GM13976 (cell line): ENCODE measurements at regions not wholly inside any gene's neighbourhood (a gene's known extent, or its start where the extent isn't known, plus 50 kb on each side); places are given as distances from the start of the nearest gene placed in this dataset.

Source experiments
- DNase-seq: peaks from one replicate; pipeline ENCODE4 v3.0.0; 2012; ENCODE audit warnings: low spot score
- in situ Hi-C: fragments of 300-500 bp; cut with MboI; formaldehyde crosslinking; loops from one replicate; pipeline ENCODE4 v1.12.0; 2022; ENCODE audit warnings: low sequenced_read_pairs, mixed read lengths, inconsistent platforms; ENCODE audit not compliant: unreplicated experiment
- TF ChIP-seq, protein P1 (sequence below): IDR thresholded peaks from 2 replicates; pipeline ENCODE4 v1.5.1; 2012; ENCODE audit warnings: borderline replicate concordance, mild to moderate bottlenecking; ENCODE audit not compliant: insufficient read depth; ENCODE audit errors: extremely low read depth, missing control alignments, control extremely low read depth

DNA sequence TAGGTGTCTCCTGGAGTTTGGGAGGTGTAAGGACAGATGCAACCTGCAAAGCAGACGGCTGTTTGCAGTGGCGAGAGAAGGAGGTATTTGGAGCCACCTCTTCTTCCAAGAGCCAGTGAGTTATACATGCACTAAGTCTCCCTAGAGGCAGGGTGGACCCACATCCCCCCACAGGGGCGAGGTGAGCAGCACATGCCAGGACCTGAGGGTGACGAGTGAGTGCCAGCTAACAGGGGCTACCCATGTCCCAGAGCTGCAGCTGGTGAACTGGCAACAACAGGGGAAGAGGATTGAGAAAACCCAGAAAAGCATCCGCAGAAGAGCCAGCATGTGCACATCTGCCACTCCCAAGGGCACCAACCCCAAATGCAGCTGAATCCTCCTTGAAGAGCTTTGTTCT lies 95.1 kb downstream of the CD83 start:
- no peak for DNase-seq
- TF ChIP-seq, protein P1, sequence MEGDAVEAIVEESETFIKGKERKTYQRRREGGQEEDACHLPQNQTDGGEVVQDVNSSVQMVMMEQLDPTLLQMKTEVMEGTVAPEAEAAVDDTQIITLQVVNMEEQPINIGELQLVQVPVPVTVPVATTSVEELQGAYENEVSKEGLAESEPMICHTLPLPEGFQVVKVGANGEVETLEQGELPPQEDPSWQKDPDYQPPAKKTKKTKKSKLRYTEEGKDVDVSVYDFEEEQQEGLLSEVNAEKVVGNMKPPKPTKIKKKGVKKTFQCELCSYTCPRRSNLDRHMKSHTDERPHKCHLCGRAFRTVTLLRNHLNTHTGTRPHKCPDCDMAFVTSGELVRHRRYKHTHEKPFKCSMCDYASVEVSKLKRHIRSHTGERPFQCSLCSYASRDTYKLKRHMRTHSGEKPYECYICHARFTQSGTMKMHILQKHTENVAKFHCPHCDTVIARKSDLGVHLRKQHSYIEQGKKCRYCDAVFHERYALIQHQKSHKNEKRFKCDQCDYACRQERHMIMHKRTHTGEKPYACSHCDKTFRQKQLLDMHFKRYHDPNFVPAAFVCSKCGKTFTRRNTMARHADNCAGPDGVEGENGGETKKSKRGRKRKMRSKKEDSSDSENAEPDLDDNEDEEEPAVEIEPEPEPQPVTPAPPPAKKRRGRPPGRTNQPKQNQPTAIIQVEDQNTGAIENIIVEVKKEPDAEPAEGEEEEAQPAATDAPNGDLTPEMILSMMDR = no peak
- in situ Hi-C loops = loop anchor here (25.0 kb wide), 3 partner anchors 1175 to 1425 kb away; no protein-coding TSS in a partner anchor

DNA sequence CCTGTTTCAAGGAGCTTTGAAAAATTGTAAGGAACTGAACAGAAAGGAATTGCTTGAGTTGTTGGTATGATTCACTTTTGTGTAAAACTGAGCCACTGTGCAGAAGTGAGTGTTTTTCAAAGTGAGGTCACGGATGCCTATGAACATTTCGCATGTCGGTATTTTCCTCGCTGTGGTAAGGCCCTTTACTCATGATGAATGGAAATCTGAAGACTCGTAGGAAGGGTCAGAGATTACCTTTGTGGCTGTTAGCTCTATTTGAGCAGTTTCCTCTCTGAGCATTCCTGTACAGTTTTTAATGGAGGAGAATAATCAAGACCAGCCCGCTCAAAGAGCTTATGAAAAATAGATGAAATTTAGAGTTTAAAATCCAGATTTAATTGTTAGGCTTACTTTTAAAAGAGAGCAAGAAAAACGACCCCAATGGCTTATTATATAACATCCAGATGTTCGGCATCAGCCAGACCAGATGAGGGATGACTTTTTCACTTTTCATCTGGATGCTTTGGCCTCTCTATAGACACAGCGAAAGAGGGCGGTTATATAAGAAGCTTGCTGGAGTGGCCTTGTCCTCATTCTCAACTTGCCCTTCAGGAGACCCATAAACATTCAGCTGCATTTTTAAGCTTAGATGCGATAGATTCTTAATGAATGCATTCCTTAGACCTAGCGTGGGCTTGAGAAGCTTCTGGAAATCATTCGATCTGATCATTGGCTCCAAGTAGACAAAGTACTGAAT lies 99.5 kb downstream of the CD83 start:
- TF ChIP-seq, protein P1 = no peak
- in situ Hi-C loops = loop anchor here (25.0 kb wide), 3 partner anchors 1170 to 1420 kb away; no protein-coding TSS in a partner anchor
- DNase-seq = no peak

DNA sequence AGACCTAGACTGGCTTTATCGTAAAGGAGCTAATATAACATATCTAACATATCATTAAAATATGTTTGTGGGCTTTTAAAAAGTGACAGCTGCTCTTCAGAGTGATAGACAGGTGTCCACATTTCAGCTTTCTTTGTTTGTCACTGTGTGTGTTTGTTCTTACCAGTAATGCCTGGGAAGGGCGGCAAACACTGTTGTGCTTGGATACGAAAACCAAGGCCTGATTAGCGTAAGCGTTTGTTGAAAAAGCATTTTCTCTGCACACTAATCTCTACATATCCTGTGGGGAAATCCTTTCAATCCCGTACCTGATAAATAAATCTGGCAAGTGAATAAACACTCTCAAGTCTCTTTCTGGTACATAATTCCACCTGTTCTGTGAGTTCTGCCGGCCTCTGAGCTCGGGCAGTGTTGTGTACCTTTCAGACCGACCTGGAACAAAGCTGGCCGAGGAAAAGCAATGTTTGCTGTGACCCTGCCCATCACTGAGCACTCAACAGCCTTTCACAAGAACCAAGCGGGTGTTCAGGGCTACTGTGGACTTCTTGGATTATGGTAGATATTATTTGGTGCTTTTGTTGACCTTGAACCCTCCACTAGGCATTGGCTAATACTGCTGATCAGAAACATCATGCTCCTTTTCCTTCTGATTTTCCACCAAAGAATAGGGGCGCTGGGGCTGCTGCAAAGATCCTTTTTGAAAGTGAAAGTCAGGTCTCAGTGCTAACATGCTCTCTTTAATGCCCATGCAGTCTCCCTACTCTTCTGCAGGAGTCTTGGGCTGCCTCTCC lies 100.4 kb downstream of the CD83 start:
- TF ChIP-seq, protein P1 = no peak
- in situ Hi-C loops = loop anchor here (25.0 kb wide), 3 partner anchors 1169 to 1419 kb away; no protein-coding TSS in a partner anchor
- DNase-seq = no peak

DNA sequence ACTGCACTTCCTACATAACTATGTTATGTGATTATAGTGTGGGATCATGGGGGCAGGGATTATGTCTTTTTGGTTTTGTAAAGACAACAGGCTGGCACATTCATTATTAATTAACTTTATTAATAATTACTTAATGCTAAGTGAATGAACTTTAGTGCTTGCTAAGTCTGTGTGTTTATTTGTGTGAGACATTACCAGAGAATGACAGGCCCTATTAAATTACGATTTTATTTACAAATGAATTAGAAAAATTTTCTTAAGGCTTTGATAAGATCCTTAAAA lies 100.9 kb downstream of the CD83 start:
- no peak for DNase-seq
- in situ Hi-C loops = loop anchor here (25.0 kb wide), 3 partner anchors 1169 to 1419 kb away; no protein-coding TSS in a partner anchor
- TF ChIP-seq, protein P1 = no peak

DNA sequence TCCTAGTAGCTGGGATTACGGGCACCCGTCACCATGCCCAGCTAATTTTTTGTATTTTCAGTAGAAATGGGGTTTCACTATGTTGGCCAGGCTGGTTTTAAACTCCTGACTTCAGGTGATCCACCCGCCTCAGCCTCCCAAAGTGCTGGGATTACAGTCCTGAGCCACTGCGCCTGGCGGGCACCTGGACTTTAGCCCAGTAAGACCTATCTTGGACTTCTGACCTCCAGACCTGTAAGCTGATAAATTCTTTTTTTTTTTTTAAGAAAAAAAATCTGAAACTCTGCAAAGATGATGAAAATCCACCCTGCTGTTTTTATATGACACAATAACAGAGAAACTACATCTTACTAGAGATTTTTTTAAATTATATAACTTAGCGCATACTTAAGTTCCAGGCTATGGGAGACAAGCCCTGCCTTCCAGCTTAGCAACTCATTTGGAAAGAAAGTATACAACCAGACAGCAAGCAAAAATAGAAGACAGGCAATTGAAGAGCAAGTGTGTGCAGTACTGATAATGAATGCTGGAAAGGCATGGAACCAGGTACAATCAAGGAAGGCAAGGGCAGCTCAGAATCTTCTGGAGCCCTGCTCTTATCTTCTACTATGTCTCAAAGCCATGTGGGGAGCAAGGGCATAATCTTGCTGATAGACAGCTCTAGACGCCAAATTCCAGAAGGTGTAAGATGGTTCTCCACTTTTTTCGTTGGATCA lies 104.2 kb downstream of the CD83 start:
- TF ChIP-seq, protein P1 = no peak
- in situ Hi-C loops = loop anchor here (25.0 kb wide), 3 partner anchors 1166 to 1416 kb away; no protein-coding TSS in a partner anchor
- no peak for DNase-seq

DNA sequence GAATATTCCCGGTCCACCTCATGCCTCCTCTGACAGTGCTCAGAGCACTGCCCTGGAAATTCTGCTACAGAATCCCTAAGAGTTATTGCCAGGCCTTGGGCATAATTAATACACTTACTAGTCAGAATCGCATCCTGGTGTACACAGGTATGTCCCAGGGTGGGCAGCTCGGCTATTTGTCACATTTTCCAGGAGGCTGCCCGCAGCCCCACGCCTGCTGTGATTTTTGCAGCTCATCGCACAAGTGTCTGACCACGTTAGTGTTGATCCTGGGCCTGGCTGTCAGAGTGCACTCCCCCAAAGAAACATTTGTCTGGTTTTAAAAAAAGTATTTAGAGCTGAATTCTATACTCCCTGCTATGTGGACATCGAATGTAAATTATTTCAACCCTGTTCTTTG lies 105.4 kb downstream of the CD83 start:
- TF ChIP-seq, protein P1 = no peak
- in situ Hi-C loops = loop anchor here (25.0 kb wide), 3 partner anchors 1164 to 1414 kb away; no protein-coding TSS in a partner anchor

More for the DNA sequence above, 105.4 kb downstream of the CD83 start:
- no peak for DNase-seq
